NCI-H1417 treated with DMSO at 0.1 percent for 48 hours (cell line): ENCODE measurements at regions not wholly inside any gene's neighbourhood (a gene's known extent, or its start where the extent isn't known, plus 50 kb on each side); places are given as distances from the start of the nearest gene placed in this dataset.
"Not testable (repeated sequence)": the region's sequence is repeated elsewhere in the genome, so short reads cannot be mapped to it uniquely, and the experiment has no call there.

Experiments
- DNase-seq: peaks from one replicate; lab custom pipeline; 2025; lab: John Stamatoyannopoulos, UW

DNA sequence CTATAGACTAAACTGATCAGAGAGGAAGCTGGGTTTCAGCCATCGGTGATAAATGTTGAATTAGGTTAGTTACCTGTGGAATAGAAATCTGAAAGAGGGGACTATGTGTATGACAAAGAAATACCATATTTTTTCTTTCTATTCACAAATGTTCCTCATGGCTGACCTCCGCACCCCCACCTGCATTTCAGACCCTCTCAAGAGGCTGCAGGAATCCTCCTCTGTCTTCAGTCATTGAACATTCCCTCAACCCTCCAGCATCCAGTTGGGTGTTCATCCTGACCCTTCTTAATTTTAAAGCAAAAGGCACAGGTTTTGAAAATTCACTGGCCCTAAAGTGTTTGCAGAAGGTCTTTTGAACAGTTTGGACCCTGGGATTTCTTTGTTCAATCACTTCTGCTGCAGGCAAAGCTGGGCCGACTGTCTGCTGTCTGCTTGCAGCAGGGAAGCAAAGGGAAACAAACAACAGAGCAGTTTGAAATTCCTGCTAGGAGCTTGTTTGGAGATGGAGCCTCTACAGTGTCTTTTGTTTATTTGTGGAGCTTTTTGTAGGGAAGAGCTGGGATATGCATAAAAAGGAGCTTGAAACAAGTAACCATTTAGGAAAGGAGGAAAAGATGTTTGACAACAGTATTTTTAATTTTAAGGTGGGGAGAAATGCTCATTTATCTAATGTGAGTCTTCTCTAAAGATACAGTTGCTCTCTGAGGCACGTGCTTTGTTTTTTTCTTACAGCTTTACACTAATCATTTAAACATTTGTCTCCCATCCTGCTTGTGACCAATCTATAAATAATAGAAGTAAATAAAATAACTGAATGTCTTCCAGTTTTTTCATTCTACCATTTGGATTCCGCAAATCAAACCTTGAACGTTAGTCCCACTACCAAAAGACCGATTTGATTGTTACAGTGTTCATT, 213.3 kb upstream of the MMADHC start:
- no peak for DNase-seq

DNA sequence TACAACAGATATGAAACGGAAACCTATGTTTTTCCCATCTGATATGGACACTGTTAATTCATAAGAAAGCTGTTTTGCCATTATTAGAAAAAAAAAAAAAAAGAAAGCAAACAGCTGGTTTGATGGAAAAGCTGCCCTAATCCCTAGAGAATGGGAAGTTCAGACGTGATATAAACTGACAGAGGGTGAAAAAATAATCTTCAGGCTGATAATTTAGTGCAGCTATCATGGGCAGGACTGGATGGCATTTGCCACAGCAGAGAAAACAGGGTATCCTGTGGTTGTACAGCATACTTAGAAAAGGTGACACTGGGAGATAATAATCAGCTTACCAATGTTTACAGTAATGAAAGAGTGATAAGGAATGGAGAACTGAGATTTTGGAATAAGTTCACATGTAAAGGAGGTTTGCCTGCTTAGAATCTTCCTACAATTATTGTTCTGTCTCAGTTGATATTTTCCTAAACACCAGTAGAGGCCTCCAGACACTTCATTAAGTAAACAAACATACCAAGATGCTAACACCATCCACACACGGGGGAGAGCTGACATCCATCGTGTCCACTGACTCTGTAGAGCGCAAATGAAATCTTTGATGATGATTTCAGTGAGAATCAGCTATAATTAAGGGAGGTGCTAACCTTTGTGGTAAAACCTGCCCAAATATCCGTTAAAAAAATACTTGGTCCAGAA, 211.6 kb upstream of the MMADHC start:
- DNase-seq, result no peak

DNA sequence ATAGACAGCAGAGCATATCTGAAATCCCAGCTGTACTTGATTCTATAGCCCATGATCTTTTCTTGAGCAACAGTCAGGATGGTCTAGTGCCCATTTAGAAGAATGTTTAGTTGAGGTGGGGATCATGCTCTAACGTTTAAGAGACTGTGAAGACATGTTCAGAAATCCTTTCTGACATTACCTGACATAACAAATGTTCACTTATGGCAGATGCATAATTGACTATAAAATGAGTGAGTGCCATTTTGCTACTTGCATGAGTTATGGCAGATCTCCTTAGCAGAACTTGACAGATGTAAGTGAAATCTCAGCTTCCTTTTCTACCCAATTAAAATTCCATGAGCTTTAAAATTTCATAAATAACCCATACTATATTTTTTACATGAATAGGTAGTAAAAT, 209.5 kb upstream of the MMADHC start:
- DNase-seq, result no peak

DNA sequence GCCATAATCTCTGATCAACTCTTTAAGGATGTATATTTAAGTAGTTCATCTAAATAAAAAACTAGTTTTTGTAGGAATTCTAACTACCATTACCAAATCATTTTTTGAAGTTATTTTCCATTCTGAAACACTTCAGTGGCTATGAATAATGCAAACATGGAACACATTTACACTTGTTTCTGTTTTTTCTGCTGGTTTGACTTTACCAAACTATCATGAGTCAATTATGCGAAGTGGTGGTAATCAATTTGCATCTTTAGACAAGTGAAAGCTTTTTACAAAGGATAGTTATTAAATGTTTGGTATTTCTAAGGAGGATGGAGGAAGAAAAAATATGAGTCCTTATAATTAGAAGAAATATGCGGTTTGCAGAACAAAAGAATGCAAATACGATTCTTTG, 202.0 kb upstream of the MMADHC start:
- DNase-seq, result no peak

DNA sequence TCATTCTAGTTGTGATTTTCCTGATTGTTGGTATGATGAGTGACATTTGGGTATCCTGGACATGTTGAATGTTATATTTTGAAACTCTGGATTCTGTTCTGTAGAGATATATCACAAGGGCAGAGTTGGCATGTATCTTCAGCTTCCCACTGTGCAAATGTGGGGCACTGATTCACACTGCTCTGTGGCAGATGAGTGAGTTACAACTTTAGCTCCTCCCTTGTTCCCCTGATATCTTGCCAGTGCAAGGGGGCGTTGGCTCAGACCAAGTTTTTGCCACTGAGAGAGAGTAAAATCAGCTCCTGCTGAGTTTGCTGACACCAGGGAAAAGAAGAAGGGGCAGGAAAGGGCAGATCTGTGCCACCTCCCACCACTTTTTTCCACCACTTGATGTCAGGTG, 199.6 kb upstream of the MMADHC start:
- DNase-seq, result no peak

DNA sequence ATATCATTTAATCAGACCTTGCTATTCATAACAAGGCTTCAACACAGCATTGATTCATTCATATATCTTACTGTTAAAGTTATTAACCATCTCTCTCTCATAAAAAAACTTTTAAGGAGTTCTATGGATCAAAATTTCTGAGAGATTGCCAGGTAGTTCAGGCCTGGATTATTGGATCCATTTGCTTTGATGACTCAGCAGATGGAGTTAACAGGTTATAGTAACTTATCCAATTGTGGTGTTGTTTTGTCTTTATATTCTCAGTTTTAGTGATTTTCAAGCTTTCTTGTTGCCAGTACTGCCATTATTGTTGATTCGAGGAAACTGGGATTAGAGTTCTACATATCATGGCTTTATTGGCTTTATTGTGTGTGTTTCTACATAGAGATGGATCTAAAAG, 195.7 kb upstream of the MMADHC start:
- DNase-seq, result no peak

DNA sequence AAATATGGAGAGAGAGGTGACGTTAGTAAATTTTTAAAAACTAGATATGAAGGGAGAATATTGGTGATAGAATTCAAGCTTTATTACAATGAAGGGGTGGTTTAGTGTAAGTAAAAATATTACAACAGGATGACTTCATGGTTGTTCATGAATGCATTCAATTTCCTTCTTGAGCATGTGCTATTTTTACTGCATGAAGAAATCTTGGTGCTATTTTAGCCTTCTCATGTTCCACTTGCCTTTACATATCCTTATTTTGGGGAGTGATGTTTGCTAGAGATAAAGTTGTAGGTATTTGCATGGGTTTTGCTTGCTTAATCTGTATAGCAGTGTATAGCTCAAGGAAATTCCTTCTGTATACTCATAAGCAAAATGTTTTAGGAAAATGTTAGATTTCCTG, 195.0 kb upstream of the MMADHC start:
- no peak for DNase-seq

DNA sequence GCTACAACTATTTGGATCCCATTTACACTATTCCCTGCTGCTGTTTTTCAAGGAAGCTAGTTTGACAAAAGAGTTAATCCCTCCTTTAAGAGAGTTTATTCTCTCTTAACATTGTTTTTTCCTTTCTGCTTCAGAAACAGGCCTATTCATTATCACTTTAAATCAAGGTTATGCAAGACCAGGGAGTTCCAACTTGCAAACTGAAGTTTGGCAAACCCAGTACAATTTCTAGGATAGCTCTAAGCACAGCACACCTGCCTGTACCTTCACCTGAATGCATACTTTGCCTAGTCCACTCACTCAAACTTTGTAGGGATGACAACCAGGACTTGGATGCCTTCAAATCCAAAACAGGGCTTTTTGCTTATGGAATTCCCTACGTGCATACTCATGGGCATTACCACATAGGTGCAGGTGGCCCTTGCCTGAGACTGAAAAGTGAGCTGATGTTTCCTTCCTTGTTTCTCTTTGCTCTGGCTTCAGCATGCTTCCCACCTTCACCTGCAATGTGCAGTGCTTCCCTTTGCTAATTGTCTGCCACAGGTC, 193.8 kb upstream of the MMADHC start:
- DNase-seq, result no peak

DNA sequence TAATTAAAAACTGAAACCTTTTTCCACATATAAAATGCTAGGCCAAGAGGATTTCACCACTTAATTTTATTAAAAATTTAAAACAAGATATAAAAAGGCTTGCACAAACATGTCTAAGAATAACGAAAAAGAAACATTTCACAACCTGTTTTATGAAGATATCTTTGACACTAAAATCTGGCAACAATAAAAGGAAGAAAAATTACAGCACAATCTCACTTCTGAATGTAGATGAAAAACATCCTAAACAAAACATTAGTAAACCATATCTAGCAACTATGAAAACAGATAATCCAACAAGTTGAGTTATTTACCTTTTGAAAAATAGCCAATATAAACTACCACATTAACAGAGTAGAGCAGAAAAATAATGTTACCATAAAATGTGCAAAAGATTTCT, 185.4 kb upstream of the MMADHC start:
- no peak for DNase-seq

DNA sequence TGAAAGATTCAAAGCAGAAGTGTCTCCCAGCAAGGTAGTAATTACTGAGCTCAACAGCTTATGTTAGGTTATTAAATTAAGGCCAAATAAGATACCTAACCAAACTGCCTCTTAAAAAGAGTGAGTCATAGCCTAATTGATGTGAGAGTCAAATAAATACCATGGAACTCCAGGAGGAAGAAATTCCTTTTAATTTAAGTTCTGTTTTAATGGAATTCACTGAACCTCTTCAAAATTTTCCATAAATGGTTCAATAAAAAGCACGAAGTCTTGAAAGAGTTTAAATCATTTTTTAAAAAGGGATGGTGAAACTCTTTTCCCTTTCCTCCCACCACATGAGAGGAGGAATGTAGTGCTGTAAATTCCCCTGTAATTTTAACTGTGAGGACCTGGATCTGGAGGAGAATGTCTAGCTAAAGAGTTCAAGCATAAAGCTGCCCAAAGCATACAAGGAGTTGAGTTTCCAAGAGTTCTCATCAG, 180.8 kb upstream of the MMADHC start:
- peak; percentile 29 for DNase-seq

DNA sequence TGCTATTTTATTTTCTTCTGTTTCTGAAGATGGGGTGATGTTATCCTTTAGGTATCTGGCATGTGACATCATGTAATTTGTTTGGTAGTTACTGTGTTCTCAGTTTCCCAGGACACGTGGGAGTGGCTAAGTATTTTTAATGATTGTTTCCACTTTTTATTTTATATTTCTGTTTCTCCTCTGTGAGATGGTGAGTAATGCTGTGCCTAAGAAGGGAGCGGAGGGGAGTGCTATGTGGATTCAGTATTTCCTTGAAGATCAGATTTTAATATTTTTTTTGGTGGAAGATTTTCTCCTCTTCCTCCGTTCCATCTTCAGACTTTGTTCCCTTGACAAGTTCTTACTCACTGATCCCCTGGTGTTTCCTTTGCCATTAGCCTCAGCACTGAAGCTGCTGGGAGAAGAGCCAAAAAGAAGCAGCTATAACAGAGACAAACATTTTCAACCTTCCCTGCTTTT, 180.0 kb upstream of the MMADHC start:
- no peak for DNase-seq

DNA sequence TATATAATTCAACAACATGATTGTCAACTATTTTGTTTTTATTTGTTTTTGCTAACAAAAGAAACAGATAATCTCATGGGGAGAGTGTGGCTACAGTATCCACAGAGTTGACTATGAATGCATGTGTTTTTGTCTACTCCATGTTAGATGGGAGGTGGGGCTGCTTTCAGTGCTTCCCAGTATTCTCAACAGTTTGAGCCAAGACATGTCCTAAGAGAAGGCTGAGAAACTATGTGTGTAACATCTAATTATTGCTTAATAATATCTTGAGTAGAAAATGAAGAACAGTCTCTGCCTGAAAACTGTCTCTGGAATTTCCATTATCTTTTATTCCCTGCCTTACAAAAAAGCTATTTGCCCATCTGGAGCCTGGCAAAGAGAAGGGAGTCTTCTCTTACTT, 178.8 kb upstream of the MMADHC start:
- DNase-seq, result no peak

DNA sequence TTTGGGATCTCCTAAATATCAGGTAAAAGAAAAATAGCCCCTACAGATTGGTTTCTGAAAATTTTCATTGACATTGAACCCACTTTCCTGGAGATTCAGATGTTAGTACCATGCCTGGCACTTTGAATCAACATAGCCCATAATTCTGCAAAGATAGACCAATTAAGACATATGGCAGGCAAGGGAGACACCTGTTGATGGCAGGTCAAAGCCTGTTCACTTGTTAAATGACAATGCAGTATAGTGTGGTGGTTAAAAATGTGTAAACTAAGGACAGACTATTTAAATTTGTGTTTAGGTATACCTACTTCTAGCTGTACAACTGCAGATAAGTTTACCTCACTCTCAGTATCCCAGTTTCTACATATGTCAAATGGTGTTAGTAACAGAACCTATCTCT, 178.1 kb upstream of the MMADHC start:
- no peak for DNase-seq

DNA sequence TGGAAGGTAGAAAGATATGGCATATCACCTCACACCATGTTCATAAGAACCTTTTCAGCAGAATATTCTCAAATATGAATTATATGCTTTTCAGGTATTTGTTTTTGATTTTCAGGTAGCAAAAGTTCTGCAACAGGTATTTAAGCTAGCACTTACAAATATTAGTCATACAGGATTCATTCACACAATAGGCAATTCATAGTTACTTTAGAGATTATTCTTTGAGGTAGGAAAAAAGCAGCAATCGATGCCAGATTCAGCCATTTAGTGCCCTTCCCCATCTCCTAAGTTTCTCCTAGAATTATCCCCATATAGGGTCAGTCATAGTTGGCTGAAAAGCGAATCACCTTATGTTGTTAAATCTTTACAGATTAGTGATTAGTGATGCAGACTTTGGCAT, 177.4 kb upstream of the MMADHC start:
- DNase-seq, result no peak

DNA sequence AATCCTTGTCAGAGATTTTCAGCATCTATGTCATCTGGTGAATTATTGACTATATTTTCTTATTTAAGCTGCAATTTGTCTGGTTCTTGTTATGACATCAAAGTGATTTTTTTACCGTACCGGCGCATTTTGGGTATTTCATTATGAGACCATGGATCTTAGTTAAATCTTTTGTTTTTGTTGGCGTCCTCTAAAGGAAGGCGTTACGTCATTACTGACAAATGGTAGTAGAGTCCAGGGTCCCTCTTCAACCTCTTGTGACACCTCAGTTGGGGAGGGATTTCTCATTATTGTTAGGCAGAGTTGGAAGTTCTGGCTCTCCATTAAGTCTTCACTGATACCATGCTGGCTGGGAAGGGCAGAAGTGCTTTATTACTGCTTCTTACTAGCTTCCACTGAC, 175.8 kb upstream of the MMADHC start:
- no peak for DNase-seq

DNA sequence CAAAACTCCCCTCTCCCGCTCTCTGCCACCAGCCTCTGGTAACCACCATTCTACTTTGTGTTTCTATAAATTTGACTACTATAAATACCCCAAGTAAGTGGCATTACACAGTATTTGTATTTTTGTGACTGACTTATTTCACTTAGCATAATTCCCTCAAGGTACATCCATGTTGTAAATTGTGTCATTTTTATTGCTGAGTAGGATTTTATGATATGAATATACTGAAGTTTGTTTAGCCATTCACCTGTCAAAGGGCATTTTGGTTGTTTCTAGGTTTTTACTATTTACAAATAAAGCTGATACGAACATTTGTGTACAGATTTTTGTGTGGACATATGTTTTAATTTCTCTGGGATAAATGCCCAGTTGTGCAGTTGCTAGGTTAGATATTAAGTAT, 174.0 kb upstream of the MMADHC start:
- no peak for DNase-seq

DNA sequence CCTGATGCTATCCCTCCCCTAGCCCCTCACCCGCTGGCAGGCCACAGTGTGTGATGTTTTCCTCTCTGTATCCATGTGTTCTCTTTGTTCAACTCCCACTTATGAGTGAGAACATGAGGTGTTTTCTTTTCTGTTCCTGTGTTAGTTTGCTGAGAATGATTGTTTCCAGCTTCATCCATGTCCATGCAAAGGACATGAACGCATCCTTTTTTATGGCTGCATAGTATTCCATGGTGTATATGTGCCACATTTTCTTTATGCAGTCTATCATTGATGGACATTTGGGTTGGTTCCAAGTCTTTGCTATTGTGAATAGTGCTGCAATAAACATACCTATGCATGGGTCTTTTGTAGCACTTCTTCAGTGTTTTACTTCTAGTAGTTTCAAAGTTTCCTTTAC, 171.8 kb upstream of the MMADHC start:
- not testable (repeated sequence) for DNase-seq

DNA sequence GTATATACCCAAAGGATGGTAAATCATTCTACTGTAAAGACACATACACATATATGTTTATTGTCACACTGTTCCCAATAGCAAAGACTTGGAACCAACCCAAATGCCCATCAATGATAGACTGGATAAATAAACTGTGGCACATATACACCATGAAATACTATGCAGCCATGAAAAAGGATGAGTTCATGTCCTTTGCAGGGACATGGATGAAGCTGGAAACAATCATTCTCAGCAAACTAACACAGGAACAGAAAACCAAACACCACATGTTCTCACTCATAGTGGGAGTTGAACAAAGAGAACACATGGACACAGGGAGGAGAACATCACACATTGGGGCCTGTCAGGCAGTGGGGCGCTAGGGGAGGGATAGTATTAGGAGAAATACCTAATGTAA, 167.1 kb upstream of the MMADHC start:
- not testable (repeated sequence) for DNase-seq

DNA sequence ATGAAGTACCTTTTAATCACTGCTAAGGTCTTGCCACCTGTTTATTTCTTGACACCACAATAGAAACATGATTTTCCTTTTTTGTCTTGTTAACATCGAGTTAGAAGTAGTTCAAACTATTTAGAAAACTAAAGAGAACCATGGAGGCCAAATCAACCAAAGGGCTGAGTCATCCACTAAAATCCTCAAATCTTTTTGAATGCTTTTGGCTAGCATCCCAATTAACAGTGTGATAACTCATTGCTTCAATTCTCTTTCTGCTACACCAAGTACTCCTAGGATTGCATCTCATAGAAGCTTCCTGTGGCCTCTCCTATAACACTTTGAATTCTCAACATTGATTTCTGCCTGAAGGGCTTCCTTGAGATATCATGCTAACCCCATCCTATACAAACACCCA, 159.9 kb upstream of the MMADHC start:
- no peak for DNase-seq

DNA sequence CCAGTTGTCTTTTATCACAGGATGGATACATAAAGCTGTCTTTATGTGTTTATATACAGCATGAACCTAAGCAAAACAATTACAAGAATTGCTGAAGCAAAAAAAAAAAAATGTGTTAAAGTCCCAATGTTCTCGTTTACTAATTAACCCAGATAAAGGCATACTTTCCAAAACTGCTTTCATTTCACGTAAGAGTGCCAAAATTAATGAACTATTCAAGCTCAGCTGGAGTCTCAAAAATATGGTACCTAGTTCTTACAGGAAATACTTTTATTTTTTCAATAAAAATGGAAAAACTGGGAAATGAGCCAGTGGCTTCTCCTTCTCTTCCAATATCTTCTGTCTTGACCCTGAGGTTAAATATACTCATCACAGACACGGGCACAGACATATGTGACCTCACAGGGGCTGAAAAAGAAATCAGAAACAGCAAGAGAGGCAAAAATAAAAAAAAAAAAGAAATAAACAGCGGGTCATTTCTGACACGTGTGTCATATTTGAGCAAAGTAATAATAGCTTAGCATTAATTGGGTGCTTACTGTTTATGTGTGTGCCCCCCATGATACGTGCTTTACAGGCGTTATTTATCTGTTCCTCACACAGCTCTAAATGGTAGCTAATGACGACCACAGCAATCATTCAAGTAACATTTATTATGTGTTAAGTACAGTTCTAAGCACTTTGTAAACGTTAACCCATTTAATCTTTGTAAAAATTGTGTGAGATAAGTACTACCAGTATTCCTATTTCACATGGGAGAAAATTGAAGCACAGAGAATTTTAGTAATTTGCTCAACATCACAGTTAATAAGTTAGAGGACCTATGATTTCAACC, 158.0 kb upstream of the MMADHC start:
- DNase-seq, result no peak

DNA sequence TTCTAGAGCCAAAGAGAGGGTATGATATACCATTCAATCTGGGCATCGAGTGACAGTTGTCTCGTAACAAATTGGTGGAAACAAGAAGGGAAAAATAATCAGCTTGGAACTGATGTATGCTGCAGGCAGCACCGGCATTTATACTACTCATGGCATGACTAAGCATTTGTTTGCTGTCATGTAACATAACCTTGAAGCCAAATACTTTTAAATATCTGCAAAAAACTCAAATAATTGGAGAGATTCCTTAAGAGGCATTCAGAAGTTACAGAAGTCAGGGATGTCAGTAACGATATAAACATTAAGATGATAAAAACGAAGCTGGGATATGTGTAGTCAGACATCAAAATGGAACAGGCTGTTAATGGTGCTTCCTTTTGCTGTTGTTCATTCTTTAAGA, 157.3 kb upstream of the MMADHC start:
- no peak for DNase-seq

DNA sequence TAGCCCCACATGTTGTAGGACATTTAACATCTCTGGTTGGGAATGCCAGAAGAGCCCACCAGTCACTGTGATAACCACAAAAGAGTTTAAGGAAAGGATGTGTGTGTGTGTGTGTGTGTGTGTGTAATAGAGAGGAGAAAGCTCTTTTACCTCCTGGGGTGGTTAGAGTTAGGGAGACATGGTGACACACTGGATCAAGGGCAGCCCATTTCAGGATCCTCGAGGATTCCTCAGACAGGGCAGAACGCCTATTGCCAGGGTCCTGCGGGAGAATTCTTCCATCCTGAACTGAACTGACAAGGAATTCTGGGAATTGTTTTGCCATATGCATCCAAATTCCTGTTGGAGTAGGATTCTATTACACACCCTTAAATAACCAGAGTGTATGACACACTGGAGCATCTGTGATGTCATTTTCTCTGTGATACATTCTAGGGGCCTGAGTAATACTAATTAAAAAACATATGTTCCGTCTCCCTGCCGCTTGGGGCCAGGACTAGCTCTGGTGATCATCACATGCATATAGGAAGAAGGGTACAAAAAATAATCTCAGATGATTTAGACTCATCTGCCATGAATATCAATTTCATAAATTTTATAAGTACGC, 156.4 kb upstream of the MMADHC start:
- no peak for DNase-seq
